Small intestine (tissue), 7 donors: ENCODE measurements at regions not wholly inside any gene's neighbourhood (a gene's known extent, or its start where the extent isn't known, plus 50 kb on each side); places are given as distances from the start of the nearest gene placed in this dataset.

Experiments used
- DNase-seq, 2 donors: peaks; one replicate each; pipeline versions ENCODE4 v3.0.0 to v3.0.0-alpha.2; 2013
- FAIRE-seq: peaks from 2 replicates; lab custom pipeline; 2012; peaks lifted over from hg19 to GRCh38; lab: Jason Lieb, UNC
- H3K27ac ChIP-seq, 3 donors: one replicate each; pipeline ENCODE4 v1.5.1; 2013; ENCODE audit warnings: low read length in 2 of 3, mild to moderate bottlenecking in 2 of 3, control low read depth in 1 of 3, inconsistent platforms in 1 of 3, low read depth in 1 of 3, moderate library complexity in 1 of 3
- H3K27me3 ChIP-seq, 3 donors: one replicate each; pipeline ENCODE4 v1.6.1; 2013; ENCODE audit warnings: low read length in 3 of 3, inconsistent platforms in 1 of 3; ENCODE audit not compliant: control insufficient read depth in 3 of 3, insufficient read depth in 3 of 3
- H3K36me3 ChIP-seq, 3 donors: one replicate each; pipeline ENCODE4 v1.6.1; 2013; ENCODE audit warnings: low read length in 3 of 3, inconsistent platforms in 1 of 3, low read depth in 1 of 3, mild to moderate bottlenecking in 1 of 3, moderate library complexity in 1 of 3; ENCODE audit not compliant: control insufficient read depth in 3 of 3, insufficient read depth in 2 of 3
- H3K4me1 ChIP-seq, 3 donors: one replicate each; pipeline ENCODE4 v1.6.1; 2013; ENCODE audit warnings: low read length in 2 of 3, inconsistent platforms in 1 of 3, low read depth in 1 of 3, mild to moderate bottlenecking in 1 of 3, moderate library complexity in 1 of 3; ENCODE audit not compliant: control insufficient read depth in 3 of 3, insufficient read depth in 2 of 3
- H3K4me3 ChIP-seq, 3 donors: one replicate each; pipeline ENCODE4 v1.5.1; 2013; ENCODE audit warnings: low read length in 3 of 3, control low read depth in 1 of 3, inconsistent platforms in 1 of 3, low read depth in 1 of 3, mild to moderate bottlenecking in 1 of 3, moderate library complexity in 1 of 3
- H3K9me3 ChIP-seq, 2 donors: one replicate each; pipeline ENCODE4 v1.6.1; 2013; ENCODE audit warnings: low read depth in 1 of 2, low read length in 1 of 2; ENCODE audit not compliant: control insufficient read depth in 2 of 2, insufficient read depth in 1 of 2
- WGBS, 3 donors: extraction: QIAGEN DNeasy Blood & Tissue Kit; methylation state at CpG; one replicate each; pipeline ENCODE4 v1.1.7; 2013; 5-methylcytosine and 5-hydroxymethylcytosine counted together
- donor health status: healthy with polysubstance abuse.
- donor health status: control.
- donor health status: control.
- donor health status: Bipolar disorder and iron deficiency.
- donor health status: healthy.

DNA sequence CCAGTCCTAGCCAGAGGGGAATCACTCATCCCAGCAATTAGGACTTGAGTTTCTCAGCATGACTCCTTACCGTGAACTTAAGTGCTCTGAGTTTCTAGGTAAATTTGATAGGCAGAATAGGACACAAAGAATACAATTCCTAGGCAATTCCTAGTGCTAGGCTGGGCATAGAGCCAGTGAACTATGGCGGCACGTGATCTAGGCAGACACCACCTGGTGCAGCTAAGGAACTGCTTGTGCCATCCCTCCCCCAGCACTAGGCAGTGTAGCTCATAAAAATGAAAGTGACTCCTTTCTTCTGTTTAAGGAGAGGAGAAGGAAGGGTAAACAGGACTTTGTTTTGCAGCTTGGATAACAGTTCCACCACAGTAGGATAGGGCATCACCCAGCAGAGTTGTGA lies 736.3 kb upstream of the PCDH7 start:
- 67 to 85% (median 78%) methylated on average over 3 of the region's 3 CpGs for WGBS, 3 donors
- no peaks in the 10 kb centered on the region for H3K27me3 ChIP-seq

DNA sequence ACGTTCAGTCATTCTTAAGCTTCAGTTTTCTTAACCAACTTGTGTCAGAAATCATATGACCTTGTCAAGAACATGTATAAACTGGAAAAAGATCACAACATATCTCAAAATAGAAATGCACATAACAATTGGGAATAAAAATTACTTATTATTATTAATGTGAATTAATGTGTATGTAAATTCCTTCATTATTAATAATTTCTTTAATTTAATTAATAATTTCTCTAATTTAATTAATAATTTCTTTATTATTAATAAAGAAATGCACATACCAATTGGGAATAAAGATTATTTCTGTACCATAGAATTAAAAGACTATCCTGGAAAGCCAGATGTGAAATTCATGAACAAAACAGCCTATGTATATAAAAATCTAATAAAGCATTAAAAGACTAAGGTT lies 718.5 kb upstream of the PCDH7 start:
- FAIRE-seq: no peak
- H3K4me1 ChIP-seq: no peaks in the 10 kb centered on the region
- 39 to 54% (median 40%) methylated on average over 1 of the region's 1 CpG for WGBS, 3 donors

More for the DNA sequence above, 736.3 kb upstream of the PCDH7 start:
- Histone ChIP-seq H3K4me3 (no peak overlapping the region), H3K4me1 (no peaks in the 10 kb centered on the region), H3K27ac (no peak overlapping the region), H3K36me3 (no peaks in the 10 kb centered on the region), H3K9me3 (peaks cover 0 to 5% of the 10 kb centered on the region in 2 donors)
- no peak for FAIRE-seq
- no peak for DNase-seq

DNA sequence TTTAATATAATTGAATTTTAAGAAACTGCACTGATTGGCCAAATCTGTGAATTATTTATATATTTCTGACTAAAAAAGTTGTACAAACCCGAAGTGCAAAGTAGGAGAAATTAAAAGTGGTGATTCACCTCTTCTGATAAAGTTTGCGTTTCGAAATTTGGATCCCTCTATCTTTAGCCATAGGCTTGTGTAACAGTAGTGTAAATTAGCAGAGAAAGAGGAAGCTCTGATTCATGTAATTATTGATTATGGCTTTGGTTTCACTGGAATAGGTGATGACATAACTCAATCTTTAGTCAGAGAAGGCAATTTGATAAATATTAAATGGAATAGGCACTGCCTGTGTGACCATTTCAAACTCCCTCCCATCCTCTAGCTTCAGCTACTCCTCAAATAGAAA lies 717.8 kb upstream of the PCDH7 start:
- Histone ChIP-seq H3K27me3 (no peaks in the 10 kb centered on the region), H3K9me3 (no peaks in the 10 kb centered on the region), H3K4me3 (no peak overlapping the region), H3K36me3 (no peaks in the 10 kb centered on the region), H3K4me1 (no peaks in the 10 kb centered on the region), H3K27ac (no peak overlapping the region)
- WGBS, 3 donors: 62 to 81% (median 73%) methylated on average over 3 of the region's 3 CpGs
- FAIRE-seq (no peak), DNase-seq (no peak)

More for the DNA sequence above, 718.5 kb upstream of the PCDH7 start:
- no peak overlapping the region for H3K4me3 ChIP-seq
- no peaks in the 10 kb centered on the region for H3K27me3 ChIP-seq
- H3K27ac ChIP-seq: no peak overlapping the region
- DNase-seq: no peak
- no peaks in the 10 kb centered on the region for H3K9me3 ChIP-seq
- no peaks in the 10 kb centered on the region for H3K36me3 ChIP-seq

DNA sequence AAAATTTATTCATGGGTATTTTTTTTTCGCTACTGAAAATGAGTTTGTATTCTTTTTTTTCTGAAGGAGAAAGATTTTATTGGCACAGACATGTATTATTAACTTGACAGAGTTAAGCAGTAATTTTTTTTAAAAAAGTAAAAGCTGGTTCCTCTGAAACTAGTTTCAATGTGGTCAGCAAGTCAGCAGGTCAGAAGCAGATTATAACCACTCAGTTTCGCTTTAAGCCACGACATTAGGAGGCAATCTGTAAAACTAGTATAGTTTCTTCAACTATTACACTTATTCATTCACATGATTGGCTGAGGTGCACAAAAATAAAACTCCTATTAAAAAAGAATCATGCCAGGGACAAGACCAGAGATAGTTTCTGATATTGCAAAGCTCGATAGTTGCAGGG lies 714.2 kb upstream of the PCDH7 start:
- FAIRE-seq (no peak), DNase-seq (no peak)
- WGBS, 3 donors: 72 to 81% (median 80%) methylated on average over 4 of the region's 4 CpGs

DNA sequence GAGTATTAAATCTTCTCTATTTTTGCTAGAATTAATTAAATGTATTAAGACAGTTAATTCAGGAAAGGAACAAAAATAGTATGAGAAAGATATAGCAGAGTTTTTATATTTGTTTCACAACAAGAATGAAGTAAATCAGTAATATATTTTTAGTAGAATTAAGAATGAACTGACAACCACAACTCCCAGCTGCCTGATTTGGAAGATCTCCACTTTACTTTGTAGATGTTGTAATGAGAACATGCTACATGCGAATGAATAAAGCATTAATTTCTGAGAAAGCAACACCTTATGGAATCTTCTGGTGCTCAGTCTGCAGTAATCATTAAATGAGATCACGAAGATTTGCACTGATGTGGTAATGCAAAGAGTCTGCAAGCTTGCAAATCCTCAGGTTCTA lies 695.6 kb upstream of the PCDH7 start:
- Histone ChIP-seq H3K4me1 (no peaks in the 10 kb centered on the region), H3K27ac (no peak overlapping the region), H3K36me3 (no peaks in the 10 kb centered on the region), H3K4me3 (no peak overlapping the region), H3K9me3 (no peaks in the 10 kb centered on the region), H3K27me3 (no peaks in the 10 kb centered on the region)
- WGBS, 3 donors: 56 to 72% (median 67%) methylated on average over 2 of the region's 2 CpGs
- FAIRE-seq: no peak
- no peak for DNase-seq

More for the DNA sequence above, 714.2 kb upstream of the PCDH7 start:
- Histone ChIP-seq H3K27ac (no peak overlapping the region), H3K27me3 (no peaks in the 10 kb centered on the region), H3K9me3 (peaks cover 0 to 3% of the 10 kb centered on the region in 2 donors), H3K36me3 (no peaks in the 10 kb centered on the region), H3K4me3 (no peak overlapping the region), H3K4me1 (no peaks in the 10 kb centered on the region)

DNA sequence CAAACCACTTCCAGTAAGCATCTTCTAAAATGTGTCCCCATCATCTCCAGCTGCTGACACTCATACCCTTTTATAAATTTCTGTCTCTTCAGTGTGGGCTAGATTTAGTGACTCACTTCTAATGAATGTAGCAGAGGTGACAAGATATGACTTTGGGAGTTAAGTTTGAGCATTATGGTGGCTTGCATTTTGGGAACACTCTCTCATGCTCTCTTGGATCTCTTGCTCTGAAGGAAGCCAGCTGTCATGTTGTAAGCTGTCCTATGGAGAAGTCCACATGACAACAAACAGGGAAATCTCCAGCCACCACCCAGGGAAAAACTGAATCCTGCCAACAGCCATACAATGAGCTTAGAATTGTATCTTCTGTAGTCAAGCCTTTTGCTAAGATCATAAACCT lies 691.3 kb upstream of the PCDH7 start:
- H3K4me1 ChIP-seq: no peaks in the 10 kb centered on the region
- no peaks in the 10 kb centered on the region for H3K27me3 ChIP-seq
- no peak overlapping the region for H3K4me3 ChIP-seq
- DNase-seq (no peak), FAIRE-seq (no peak)
- no peaks in the 10 kb centered on the region for H3K36me3 ChIP-seq
- H3K9me3 ChIP-seq: no peaks in the 10 kb centered on the region
- no peak overlapping the region for H3K27ac ChIP-seq

DNA sequence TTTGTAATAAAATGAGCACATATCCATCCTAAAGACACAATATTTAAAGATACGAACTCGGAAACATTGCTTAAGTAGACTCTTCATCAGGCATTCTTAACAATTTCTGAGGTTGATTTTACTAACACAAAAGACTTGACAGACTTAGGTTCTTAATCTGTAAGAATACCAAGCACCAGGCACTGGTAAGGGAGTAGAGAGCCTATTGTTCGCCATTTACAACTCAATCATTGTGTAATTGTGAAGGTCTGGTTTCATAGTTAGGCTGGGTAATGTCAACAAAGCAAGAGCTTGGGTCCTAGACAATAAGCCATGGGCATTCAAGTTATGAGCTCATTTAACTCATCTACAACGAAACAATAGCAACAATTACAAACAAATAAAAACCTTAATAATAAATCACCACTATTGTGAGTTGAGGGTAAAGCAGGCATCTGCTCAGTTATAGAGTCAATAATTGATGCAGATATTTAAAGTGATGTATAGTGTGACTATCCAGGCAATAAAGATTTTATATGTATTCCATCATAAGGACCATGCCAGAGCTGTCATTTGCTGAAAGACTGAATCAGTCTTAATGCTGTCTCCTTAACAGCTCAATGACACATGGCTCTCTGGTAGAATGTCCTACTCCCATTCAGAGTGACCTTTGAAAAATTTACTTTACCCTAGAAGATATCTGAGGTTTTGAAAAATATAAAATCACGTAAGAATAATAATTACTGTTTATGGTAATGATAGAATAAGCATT lies 664.0 kb upstream of the PCDH7 start:
- Histone ChIP-seq H3K27me3 (no peaks in the 10 kb centered on the region), H3K4me3 (no peak overlapping the region), H3K4me1 (no peaks in the 10 kb centered on the region), H3K36me3 (no peaks in the 10 kb centered on the region), H3K27ac (no peak overlapping the region), H3K9me3 (no peaks in the 10 kb centered on the region)
- 72 to 84% (median 74%) methylated on average over 5 of the region's 5 CpGs for WGBS, 3 donors
- FAIRE-seq (no peak), DNase-seq (no peak)

DNA sequence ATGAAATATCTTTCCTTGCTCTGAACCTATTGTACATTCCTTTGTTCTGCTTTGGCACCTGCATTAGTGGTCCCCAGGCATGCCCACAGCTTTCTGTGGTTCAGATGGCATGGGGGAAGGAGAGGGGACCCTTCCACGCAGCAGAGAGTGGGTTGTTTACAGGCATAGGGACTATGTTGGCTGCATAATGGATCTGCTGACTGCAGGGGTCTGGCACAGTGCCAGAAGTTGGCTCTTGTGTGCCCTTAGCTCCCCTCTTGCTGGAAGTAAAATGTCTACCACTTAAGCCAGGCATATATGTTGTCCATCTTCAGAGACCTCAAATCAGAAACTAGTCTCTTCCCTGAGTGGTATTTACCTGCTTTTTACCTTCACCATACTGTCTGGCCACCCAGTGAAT lies 651.9 kb upstream of the PCDH7 start:
- DNase-seq (no peak), FAIRE-seq (no peak)
- no peak overlapping the region for H3K4me3 ChIP-seq
- H3K36me3 ChIP-seq: no peaks in the 10 kb centered on the region
- peaks cover 0 to 2% of the 10 kb centered on the region in 2 donors for H3K9me3 ChIP-seq
- no peaks in the 10 kb centered on the region for H3K4me1 ChIP-seq
- WGBS, 3 donors: 0 to 64% (median 35%) methylated on average over 1 of the region's 1 CpG
- H3K27ac ChIP-seq: no peak overlapping the region
- H3K27me3 ChIP-seq: no peaks in the 10 kb centered on the region
